GM18520 (cell line): ENCODE measurements at regions not wholly inside any gene's neighbourhood (a gene's known extent, or its start where the extent isn't known, plus 50 kb on each side); places are given as distances from the start of the nearest gene placed in this dataset.

ENCODE experiments used
- ATAC-seq: cut with Tn5 transposase; IDR thresholded peaks from one replicate; pipeline ENCODE4 v1.9.1; 2021; ENCODE audit not compliant: unreplicated experiment

DNA sequence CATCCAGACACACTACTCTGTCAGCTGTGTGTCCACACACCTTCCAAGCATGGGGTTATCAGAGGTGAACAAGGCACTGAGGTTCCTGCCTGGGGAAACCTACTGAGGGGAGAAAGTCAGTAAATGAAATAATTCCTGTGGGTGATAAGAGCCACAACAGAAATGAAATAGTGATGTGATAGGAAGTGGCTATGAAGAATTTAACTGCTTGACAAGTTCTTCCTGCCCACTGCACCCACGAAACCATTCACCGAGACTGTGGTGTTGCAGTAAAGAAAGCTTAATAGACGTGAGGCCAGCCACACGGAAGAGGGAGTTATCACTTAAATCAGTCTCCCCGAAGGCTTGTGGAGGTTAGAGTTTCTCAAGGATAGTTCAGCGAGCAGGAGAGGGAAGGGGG, 353.1 kb downstream of the UQCRFS1 start:
- no peak for ATAC-seq

GRCh38 chr19:28858933-28859332, 354.0 kb downstream of the UQCRFS1 start:
- ATAC-seq = no peak

DNA sequence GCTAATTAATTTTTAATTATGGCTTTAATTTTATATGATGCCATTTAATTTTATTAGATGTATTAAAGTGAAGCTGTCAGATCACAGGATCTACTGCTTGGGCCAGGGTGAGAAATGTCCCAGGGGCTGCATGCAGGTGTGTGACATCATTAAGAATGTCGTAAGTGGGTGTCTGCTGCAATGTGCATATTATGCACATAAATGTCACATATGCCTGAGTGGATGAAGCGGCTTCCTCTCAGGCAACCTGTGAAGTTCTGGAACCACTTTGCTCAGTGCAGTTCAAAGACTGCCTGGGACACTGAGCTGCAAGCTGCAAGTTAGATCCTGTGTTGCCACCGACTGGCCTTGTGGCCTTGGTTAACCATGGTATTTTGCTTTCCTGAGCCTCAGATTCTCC, 355.0 kb downstream of the UQCRFS1 start:
- no peak for ATAC-seq

DNA sequence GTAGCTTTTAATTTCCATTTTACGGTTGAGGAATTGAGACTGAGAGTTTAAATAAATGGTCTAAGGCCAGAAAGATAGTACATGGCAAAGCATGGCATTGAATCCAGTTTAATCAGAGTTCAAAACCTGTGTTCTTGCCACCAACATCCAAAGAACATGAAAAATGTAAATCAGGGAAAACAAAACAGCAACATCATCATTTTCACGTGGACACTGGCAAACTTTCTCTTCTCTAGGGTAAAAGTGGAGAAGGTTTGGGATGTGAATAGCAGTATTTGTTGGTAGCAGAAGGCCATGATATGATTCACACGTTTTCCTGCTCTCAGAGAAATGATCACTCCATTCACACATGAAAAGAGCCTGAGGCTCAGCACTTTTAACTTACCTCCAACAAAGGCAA, 357.7 kb downstream of the UQCRFS1 start:
- no peak for ATAC-seq

- ATAC-seq = no peak
Measured at GRCh38 chr19:28847468-28847867, 365.5 kb downstream of the UQCRFS1 start.

DNA sequence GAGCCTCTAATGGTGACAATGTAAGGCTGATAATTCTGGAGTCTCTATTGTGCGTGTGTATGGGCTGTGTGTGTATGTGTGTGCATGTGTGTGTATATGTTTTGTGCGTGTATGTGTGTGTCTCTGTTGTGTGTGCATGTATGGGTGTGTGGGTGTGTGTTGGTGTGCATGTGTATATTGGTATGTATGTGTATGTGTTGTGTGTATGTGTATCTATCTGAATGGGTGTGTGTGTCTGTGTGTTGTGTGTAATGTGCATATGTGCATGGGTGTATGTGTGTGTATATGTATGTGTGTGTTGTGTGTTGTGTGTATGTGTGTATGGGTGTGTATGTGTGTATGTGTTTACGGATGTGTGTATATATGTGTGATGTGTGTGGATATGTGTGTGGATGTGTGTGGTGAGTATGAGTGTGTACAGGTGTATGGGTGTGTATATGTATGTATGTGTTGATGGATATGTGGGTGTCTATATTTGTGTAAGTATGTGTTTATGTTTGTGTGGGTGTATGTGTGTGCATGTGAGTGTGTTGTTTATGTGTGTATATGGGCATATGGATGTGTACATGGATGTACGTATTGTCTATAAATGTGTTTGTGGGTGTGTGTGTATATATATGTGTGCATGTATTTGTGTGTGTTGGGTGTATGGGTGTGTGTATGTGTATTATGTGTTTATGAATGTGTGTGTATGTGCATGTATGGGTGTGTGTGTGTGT, 366.7 kb downstream of the UQCRFS1 start:
- ATAC-seq = no peak

- no peak for ATAC-seq
Measured at GRCh38 chr19:28843761-28844492, 369.0 kb downstream of the UQCRFS1 start.

GRCh38 chr19:28841531-28841930, 371.4 kb downstream of the UQCRFS1 start:
- no peak for ATAC-seq

GRCh38 chr19:28840891-28841290, 372.1 kb downstream of the UQCRFS1 start:
- ATAC-seq = no peak

DNA sequence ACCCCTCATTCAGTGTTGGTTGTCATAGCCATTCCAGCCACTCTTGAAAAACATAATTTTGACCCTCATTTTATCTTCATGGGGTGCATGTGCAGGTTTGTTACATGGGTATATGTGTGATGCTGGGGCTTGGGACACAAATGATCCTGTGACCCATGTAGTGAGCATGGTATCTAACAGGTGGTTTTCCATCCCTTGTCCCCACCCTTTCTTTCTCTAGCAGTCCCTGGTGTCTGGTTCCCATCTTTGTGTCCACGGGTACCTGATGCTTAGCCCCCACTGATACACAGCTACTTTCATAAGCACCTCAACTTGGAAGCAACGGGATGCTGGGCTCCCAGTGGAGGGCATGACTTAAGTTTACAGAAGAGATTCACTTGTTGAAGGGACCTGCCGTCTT, 373.5 kb downstream of the UQCRFS1 start:
- ATAC-seq = no peak

- no peak for ATAC-seq
Measured at GRCh38 chr19:28838909-28839308, 374.0 kb downstream of the UQCRFS1 start.

DNA sequence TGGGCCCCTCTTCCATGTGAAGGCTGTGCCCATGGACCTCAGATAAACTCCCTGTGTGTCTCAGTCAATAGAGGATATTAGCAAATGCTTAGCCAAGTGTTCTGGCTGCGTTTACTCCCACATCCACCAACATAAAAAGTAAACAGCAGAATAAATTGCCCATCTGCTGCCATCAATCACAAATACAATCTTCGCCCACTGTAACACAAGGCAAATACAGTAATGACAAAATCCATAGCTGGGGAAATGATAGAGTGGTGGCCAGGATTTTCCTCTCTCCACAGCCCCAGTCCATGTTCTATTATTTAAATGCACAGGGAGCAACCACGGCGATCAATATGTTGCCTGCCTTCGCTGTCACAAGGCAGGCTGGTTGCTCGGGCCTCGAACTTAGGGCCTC, 376.5 kb downstream of the UQCRFS1 start:
- ATAC-seq = no peak

GRCh38 chr19:28834996-28835395, 378.0 kb downstream of the UQCRFS1 start:
- no peak for ATAC-seq

GRCh38 chr19:28831462-28831861, 381.5 kb downstream of the UQCRFS1 start:
- ATAC-seq = no peak

- ATAC-seq = no peak
Measured at GRCh38 chr19:28829762-28830161, 383.2 kb downstream of the UQCRFS1 start.

DNA sequence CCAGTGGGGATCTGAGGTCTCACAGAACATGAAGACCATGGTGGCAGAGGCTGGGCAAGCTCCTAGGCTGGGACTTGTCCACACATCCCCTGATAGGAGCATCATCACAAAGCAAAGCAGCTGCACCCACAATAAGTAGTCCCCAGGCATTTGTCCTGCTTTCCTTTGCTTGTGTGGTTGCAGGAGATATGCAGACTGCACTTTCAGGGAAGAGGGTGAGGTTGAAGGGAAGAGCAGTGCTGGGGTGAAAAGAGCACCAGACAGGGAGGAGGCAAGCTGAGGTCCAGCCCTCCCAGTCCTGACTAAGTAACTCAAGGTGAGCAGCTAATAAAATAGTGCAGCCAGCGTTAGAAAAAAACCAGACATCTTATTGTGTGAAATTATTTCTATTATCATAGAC, 383.6 kb downstream of the UQCRFS1 start:
- ATAC-seq = no peak

DNA sequence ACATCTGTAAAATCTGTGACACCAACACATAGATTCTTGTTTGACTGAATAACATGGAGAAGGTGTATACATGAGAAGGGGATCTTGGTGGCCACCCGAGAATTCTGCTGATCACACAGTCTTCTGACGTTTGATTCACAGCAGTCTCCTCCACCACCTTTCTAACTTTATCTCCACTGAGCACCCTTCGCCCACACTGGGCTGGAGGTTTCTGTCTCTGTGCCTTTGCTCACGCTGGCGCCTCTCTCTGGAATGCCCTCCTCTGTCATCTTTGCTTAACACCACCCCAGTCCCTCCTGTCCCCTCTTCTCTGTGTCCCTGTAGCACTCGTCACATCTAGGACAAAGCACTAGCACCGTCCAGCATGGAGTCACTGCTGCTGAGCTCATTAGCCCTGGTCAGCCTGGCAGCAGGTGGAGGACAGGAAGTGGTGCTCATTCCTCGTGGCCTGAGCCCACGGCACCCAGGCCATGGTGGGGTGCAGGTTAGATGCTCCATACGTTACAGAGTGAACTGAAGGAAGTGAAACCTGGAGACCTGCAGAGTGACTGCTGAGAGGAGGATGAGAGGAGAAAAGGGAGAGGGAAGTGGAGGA, 384.6 kb downstream of the UQCRFS1 start:
- no peak for ATAC-seq

DNA sequence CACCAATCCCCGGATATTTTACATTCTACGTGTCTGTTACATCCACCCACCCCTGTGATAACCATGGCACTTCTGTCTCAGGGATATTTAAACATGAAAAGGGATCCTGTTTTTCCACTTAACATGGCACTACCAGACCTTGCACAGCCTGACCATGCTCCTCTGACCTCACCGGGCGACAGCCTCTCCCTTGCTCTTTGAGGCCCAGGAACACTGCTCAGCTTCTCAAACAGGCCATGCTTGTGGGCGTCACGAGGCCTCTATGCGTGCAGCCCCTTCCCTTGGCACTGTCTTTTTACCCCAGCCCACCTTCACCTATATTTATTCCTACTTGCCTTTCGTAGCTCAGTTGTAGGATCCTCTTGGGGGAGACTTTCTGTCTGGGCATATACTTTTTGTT, 385.6 kb downstream of the UQCRFS1 start:
- ATAC-seq = no peak

DNA sequence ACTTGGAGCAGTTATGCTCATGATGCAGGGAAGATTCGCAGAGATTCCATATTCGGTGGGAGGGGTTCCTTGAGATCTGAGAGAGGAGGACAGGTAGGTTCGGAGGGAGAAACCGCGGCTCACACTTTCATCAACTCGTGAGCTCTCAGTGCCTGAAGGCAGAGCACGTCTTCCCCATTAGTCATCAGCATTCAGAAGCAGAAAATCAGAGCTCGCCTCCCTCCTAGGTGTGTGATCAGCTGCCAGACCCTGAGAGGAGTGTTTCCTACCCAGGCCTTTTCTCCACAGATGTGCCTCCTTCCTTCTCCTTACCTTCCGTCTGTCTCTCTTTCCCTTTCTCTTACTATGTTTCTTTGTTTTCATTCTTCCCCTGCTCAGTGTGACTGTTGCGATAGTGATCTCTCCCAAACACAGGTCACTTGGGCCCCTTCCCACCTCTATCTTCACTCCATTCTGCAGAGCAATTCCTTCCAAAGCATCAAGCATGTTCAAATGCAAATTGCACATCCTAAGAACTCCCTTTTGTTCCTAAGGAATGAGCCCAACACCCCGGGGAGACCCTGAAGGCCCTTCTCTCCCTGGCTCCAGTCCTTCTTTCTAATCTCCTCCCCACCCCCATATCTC, 389.5 kb downstream of the UQCRFS1 start:
- no peak for ATAC-seq

- no peak for ATAC-seq
Measured at GRCh38 chr19:28820289-28820688, 392.7 kb downstream of the UQCRFS1 start.

- ATAC-seq = no peak
Measured at GRCh38 chr19:28815257-28815656, 397.7 kb downstream of the UQCRFS1 start.

GRCh38 chr19:28794301-28794700, 418.6 kb downstream of the UQCRFS1 start:
- no peak for ATAC-seq
